GM18502 (cell line): ENCODE measurements at regions not wholly inside any gene's neighbourhood (a gene's known extent, or its start where the extent isn't known, plus 50 kb on each side); places are given as distances from the start of the nearest gene placed in this dataset.
"Not testable (repeated sequence)": the region's sequence is repeated elsewhere in the genome, so short reads cannot be mapped to it uniquely, and the experiment has no call there.

ENCODE experiments used
- ATAC-seq: cut with Tn5 transposase; IDR thresholded peaks from one replicate; pipeline ENCODE4 v1.9.1; 2021; ENCODE audit warnings: mild to moderate bottlenecking; ENCODE audit not compliant: unreplicated experiment, poor library complexity

- no peak for ATAC-seq
These were observed 93.9 kb downstream of the BUD13 start for GRCh38 chr11:116678887-116679286.

GRCh38 chr11:116667318-116667717, 105.5 kb downstream of the BUD13 start:
- ATAC-seq = not testable (repeated sequence)

- not testable (repeated sequence) for ATAC-seq
These were observed 106.0 kb downstream of the BUD13 start for GRCh38 chr11:116666673-116667249.

GRCh38 chr11:116665523-116665922, 107.3 kb downstream of the BUD13 start:
- no peak for ATAC-seq

- ATAC-seq = no peak
These were observed 111.7 kb downstream of the BUD13 start for GRCh38 chr11:116661056-116661455.

- no peak for ATAC-seq
These were observed 112.8 kb downstream of the BUD13 start for GRCh38 chr11:116660011-116660410.

- no peak for ATAC-seq
These were observed 113.8 kb downstream of the BUD13 start for GRCh38 chr11:116658876-116659535.

GRCh38 chr11:116657842-116658825, 114.7 kb downstream of the BUD13 start:
- ATAC-seq = no peak

GRCh38 chr11:116656011-116656410, 116.8 kb downstream of the BUD13 start:
- no peak for ATAC-seq

- no peak for ATAC-seq
These were observed 118.3 kb downstream of the BUD13 start for GRCh38 chr11:116654526-116654925.

- ATAC-seq = no peak
These were observed 119.6 kb downstream of the BUD13 start for GRCh38 chr11:116653206-116653605.

- no peak for ATAC-seq
These were observed 121.0 kb downstream of the BUD13 start for GRCh38 chr11:116651737-116652237.

GRCh38 chr11:116651098-116651736, 121.6 kb downstream of the BUD13 start:
- no peak for ATAC-seq

GRCh38 chr11:116650052-116650451, 122.7 kb downstream of the BUD13 start:
- no peak for ATAC-seq

GRCh38 chr11:116649268-116649667, 123.5 kb downstream of the BUD13 start:
- no peak for ATAC-seq

GRCh38 chr11:116648247-116649174, 124.3 kb downstream of the BUD13 start:
- no peak for ATAC-seq

- no peak for ATAC-seq
These were observed 125.3 kb downstream of the BUD13 start for GRCh38 chr11:116647305-116648080.

- no peak for ATAC-seq
These were observed 126.6 kb downstream of the BUD13 start for GRCh38 chr11:116646191-116646590.

- ATAC-seq = no peak
These were observed 127.9 kb downstream of the BUD13 start for GRCh38 chr11:116644941-116645305.
